HK-2 (cell line): ENCODE measurements at regions not wholly inside any gene's neighbourhood (a gene's known extent, or its start where the extent isn't known, plus 50 kb on each side); places are given as distances from the start of the nearest gene placed in this dataset.

ENCODE experiments used
- DNase-seq: peaks from one replicate; pipeline ENCODE4 v3.0.0-alpha.2; 2018; ENCODE audit not compliant: unreplicated experiment

DNA sequence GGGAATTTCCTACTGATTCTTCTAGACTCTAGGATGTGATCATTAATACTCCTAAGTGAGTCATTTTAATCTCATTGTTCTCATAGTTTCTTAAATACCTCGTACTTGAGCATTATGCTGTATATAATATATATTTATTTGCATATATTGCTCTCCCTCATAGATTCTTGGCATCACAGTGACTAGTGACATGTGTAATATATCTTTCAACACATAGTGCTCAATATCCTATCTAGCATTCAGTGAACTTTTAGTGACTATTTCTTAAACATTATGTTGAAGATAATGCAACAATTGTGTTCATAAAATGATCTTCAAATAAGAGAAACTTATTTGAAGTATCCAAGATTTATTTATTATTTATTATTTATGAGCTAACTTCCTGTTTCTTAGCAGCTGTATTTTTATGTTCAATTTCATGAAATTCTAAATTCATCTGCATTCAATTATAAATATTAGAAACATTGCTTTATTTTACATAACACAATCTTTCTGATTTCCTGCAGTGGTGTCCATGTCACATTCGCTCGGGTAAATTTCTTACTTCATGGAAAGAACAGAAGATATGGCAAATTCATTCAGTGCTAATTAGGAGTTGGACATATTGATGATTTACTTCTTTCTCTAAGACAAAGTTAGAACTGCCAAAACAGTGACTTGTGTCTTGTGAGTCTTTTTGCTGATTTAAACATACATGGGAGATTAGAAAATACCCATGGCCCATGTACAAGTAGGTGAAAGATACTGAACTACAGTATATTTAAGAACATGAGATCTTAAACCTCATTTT lies 1095.5 kb upstream of the IGFBP7 start:
- no peak for DNase-seq

GRCh38 chr4:58192217-58192616 lies 1082.0 kb upstream of the IGFBP7 start:
- no peak for DNase-seq

GRCh38 chr4:58191109-58191508 lies 1080.9 kb upstream of the IGFBP7 start:
- DNase-seq: no peak

DNA sequence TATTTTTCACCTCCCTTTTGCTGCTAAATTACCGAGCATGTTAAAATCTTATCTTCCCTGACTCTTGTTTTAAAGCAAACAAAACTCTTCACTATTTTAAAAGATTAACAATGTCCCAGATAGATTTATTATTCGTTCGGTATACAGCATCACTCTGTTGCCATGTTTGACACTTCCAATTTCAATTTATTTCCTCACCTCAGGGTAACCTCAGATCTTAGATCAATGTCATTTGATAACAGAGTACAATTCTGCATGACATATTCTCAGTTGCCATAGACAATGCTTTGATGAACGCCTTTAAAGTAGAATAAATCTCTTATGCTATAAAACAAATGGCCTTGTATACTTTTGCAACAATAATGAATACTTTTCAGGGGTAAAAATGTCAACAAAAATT lies 1078.1 kb upstream of the IGFBP7 start:
- no peak for DNase-seq

DNA sequence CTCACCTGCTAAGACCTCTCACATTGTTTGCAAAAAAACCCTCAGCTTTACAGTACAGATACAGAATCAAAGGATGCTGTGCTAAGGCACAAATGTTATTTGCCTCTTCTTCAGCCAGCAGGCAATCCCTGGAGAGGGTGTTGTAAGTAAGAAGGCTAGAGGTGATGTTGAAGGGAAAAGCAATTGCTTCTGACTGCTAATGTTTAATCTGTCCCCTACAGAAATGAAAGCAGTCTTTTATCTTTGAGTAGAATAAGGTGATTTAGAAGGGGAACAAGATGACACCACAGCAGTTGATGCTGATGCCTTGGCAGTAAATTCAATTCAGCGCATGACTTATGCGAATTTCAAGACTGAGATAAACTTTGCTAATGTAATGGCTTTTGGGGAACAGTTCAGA lies 1064.8 kb upstream of the IGFBP7 start:
- DNase-seq: no peak

- no peak for DNase-seq
Observed at GRCh38 chr4:58166490-58166889, 1056.3 kb upstream of the IGFBP7 start.

DNA sequence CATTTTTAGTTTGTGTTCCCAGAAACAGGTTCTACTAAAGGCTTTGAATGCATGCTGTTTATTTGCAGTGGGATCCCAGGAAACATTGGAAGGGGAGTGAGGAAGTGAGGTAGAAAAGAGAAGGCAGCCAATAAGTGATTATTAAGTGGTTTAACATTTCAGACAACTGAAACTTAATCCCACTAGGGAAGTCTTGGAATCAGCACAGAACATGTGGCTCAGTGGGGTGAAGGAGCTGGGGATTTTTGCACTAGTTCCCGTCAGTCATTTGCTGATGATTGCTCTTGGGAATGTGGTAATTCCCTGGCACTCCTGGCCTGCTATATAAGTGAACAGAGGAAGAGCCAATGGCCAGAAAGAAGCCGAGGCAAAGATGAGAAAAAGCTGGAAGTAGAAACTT lies 1053.0 kb upstream of the IGFBP7 start:
- DNase-seq: no peak

GRCh38 chr4:58149404-58150085 lies 1039.4 kb upstream of the IGFBP7 start:
- DNase-seq: no peak

DNA sequence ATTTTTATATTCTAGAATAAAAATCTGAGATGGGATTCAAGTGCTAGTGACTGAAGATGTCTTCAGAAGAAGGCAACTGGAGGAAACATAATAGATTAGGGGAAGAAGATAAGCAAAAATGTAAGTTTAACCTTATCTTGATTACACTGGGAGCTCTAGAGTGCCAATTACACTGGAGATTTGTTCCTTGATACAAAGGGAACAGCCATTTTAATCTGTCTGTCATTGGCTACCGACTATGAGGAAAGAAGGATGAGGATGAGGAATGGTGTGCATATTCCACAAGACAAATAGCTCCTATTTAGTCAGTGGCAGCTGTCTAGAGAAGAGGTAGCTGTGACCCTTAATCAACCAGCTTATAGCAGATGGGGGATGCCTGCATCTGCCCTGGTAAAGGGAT lies 1034.5 kb upstream of the IGFBP7 start:
- no peak for DNase-seq

GRCh38 chr4:58138786-58139668 lies 1028.8 kb upstream of the IGFBP7 start:
- DNase-seq: no peak

DNA sequence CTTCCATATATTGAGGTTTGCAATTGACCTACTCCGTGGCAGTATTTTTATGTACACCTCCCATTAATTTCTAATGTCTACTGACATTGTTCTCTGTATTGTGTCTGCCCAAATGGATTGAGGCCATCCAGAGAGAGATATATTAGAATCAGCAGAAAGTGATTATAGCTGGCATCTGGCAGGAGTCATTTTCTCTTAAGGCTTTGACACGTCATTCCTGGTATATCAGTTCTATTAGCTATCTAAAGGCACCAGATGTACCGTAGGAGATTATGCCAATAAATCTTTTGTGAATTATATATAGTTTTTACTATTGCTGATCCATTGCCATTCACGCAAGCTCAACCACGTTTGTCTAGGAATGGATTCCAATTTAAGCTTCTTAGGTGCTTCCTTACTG lies 1026.4 kb upstream of the IGFBP7 start:
- DNase-seq: no peak

GRCh38 chr4:58127680-58128079 lies 1017.5 kb upstream of the IGFBP7 start:
- DNase-seq: no peak

GRCh38 chr4:58119298-58119697 lies 1009.1 kb upstream of the IGFBP7 start:
- DNase-seq: no peak

DNA sequence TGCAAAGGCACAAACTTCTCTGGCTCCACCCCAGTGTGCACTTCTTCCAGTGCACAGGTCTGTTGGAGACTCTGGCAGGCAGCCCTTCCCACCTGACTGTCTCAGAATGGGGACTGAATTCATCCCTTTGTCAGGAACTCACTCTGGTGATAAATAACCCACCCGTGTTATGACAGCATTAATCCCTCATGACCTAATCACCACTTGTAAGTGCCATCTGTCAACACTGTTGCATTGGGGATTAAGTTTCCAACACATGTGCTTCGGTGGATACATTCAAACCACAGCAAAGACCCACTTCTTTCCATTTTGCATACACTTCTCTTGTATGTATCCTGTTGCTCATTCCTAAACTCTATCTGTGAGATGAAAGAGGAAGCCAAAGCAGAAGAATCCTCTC lies 1002.9 kb upstream of the IGFBP7 start:
- no peak for DNase-seq

- no peak for DNase-seq
Observed at GRCh38 chr4:58111818-58112217, 1001.6 kb upstream of the IGFBP7 start.

GRCh38 chr4:58093352-58093751 lies 983.2 kb upstream of the IGFBP7 start:
- no peak for DNase-seq

DNA sequence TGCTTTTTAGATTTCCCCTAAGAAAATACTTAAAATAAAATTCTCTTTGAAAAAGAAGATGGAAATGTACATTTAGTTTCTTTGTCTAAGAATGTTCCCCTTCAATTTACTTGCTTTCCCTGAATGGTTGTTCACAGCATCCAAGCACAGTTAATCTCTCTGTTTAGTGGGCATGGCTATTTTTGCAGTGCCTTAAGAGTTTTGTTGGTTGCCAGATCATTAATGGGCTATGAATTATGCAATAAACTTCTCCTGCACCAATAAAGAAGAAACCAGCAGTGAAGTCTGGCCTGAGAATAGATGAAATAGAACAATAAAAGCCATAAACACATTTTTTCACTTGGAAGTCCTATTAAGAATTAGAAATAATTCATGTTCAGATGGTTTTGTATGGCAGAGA lies 980.4 kb upstream of the IGFBP7 start:
- no peak for DNase-seq

DNA sequence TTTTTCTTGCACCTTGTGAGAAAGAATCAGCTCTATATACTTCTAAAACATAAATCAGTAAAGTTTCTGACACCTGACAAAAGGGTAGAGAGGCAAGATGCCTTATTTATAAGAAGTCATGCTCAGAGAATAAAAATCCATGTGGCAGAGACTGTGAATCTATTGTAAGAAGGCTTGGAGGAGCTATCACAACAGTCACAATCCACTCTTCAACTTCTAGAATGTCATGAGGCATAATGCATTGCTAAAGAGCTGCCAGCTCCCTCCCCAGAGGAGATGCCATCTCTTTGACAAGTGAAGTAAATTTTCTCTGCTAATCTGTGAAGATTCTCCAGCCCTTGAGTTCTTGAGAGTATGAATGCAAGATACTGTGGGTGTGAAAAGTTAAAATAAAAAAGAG lies 971.2 kb upstream of the IGFBP7 start:
- DNase-seq: no peak

DNA sequence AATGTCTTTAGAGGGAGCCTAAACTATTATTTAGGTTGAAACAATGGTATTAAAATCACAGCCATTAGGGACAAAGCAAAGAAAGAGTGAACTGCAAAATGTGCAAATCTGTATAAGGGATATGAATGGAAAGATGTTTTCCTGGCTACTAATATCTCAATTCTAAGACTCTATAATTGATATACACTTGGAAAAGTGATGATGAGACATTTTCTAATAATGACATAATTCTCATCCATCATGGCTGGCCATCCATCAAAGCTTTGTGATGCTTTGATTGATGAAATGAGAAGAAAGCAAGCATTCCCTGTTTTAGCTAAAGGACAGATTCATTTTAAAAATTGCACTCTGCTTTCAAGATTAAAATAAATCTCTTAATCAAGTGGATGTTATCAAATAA lies 965.5 kb upstream of the IGFBP7 start:
- no peak for DNase-seq

GRCh38 chr4:58074382-58074781 lies 964.2 kb upstream of the IGFBP7 start:
- no peak for DNase-seq

- no peak for DNase-seq
Observed at GRCh38 chr4:58070726-58071125, 960.5 kb upstream of the IGFBP7 start.

DNA sequence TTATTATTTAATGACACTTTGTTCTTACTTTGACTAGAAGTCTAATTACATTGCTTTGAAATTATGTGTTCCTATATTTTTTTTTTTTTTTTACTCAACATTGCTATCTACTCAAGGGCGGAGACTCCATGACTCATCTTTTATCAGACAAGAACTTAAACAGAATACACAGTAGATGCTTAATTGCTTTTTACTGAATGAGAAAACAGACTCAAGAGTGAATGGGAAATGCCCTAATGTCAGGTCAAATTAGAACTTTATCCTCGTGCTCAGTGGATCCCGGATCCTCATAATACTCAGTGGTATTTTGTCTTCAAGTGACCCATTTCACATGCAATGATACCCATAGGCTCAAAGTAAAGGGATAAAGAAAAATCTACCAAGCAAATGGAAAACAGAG lies 954.5 kb upstream of the IGFBP7 start:
- DNase-seq: no peak
